IPS DF 4.7 (cell line): ENCODE measurements at regions not wholly inside any gene's neighbourhood (a gene's known extent, or its start where the extent isn't known, plus 50 kb on each side); places are given as distances from the start of the nearest gene placed in this dataset.
"Not testable (repeated sequence)": the region's sequence is repeated elsewhere in the genome, so short reads cannot be mapped to it uniquely, and the experiment has no call there.

Source experiments
- DNase-seq: peaks from one replicate; pipeline ENCODE4 v3.0.0-alpha.2; 2013; ENCODE audit warnings: low spot score; ENCODE audit errors: extremely low read depth

GRCh38 chr3:36187197-36187596 lies 193.1 kb upstream of the STAC start:
- DNase-seq, result not testable (repeated sequence)

DNA sequence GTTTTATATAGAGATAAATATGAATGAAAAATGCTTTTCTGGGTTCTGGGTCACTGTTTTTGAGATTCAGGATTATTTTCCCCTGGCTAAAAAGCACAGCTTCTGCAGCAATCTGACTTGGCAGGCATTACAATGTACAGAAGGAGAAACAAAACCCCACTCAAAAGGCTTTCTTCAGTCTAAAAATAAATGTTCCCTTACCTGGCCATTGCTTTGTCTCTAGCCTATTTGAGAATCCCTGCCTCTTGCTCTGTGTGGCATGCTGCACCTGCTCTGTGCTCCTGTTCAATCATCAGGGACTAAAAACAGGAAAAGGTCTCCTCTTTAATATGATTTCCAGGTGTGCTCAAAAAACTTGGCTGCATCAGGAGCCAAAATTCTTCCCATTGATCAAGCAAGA lies 187.4 kb upstream of the STAC start:
- DNase-seq, result no peak

GRCh38 chr3:36193448-36193847 lies 186.9 kb upstream of the STAC start:
- no peak for DNase-seq

GRCh38 chr3:36196058-36196457 lies 184.2 kb upstream of the STAC start:
- no peak for DNase-seq

DNA sequence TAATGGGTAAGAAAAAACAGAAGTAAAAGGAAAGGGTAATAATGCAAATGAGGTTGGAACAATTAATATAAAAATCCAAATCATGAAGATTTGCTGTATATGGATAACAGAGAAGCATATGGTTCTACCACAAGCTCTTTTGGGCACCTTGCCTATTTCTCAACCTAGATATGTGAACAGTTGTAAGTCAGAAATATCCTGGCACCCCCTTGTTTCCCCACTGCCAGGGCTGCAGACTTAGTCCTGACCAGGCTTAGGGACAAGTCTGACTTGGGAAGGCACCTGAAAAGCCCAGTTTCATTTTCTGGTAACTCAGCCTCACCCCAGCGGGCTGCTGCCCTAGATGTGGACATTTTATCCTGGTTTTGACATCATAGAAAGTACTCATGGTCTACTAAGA lies 183.2 kb upstream of the STAC start:
- no peak for DNase-seq

GRCh38 chr3:36201546-36201945 lies 178.8 kb upstream of the STAC start:
- DNase-seq, result no peak

DNA sequence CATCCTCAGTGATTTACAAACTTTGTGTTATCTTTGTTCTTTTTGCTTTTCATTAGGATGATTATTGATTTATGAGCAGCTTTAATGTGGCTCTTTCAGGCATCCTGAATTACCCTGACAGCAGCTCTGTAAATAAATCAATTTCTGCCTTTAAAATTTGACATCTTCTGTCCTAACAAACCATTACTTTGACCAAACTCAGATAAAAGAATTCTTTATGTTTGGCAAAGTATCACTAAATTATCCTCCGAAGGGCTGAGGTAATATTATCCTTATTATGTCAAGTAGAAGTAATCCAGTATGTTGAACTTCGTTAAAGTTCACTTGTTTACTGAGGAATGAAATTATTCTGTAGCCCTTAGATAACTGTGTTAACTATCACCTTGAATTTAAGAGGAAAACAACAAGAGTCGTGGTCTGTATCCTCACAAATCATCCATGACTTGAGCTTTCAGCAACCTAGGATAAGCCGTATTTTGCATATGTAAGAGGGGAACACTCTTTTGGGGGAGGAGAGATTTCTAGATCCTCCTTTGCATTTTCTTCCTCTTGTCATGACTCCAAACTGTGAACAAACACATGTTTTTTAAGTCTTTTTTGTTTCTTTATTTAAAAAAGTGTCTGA lies 173.2 kb upstream of the STAC start:
- no peak for DNase-seq

- DNase-seq, result no peak
These were observed 169.3 kb upstream of the STAC start for GRCh38 chr3:36210840-36211651.

DNA sequence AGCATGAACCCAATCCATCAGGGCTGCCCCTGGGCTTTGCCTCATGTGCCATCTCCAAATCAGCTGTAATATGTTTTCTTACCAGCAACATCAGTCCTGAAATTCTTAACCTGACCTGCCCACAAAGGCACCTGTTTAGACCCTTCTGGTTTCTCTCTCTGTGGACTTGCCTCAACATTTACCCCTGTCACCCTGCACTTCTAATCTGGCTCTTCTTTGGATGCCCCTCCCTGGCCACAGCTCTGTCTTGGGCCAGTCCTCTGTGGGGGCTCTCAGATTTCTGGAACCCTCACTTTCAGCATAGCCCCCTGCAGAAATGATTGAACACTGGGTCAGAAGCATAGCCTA lies 168.7 kb upstream of the STAC start:
- no peak for DNase-seq

DNA sequence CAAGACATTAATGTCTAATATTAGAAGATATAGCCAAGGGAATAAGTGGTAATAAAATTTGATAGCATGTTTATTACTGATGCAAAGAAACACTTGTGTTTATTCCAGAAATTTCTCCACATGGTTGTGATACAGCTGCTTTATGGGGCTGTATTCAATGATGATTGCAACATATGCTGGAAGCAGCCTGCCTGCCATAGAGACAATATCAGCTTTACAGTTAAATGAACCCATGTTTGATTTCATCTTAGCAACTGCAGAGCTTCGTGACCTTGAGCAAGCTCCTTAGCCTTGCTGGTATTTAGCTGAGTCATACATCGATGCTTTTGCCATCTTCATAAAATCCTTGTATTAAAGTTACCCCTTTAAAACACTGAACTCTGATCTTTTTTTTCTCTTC lies 168.1 kb upstream of the STAC start:
- DNase-seq, result no peak

GRCh38 chr3:36214460-36214859 lies 165.8 kb upstream of the STAC start:
- no peak for DNase-seq

DNA sequence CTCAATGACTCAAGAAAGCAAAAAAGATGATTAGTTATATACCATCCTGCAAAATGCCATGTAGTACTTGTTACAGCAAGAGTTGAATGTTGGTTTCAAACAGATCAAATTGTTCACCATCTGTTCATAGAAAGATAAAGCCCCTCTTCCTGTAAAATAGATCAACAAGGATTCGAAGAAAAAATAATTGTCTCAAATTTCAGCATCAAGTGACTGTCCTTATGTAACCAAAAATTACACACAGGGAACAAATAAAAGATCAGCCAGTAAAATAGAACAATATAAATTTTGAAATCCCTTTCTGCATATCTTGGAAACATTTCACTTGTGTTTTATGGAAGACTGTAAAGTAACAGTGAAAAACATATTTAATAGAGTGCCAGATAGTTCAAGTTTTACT lies 165.1 kb upstream of the STAC start:
- DNase-seq, result no peak

DNA sequence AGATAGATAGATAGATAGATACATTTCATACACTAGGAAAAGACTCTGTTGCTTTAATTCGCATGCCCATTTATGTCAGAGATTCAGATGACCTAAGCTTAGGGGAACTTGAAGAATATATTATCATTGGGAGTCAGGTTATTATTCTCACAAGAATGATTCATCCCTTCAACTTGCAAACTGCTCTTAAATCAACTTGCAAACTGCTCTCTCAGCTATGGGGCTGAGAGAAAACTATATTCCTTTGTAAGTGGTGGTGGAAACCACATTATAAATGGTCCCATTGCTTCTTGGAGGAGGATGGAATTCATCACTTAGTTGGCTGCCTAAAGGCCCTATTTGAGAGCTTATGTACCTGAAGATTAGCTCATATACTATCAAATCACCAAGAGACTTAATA lies 160.9 kb upstream of the STAC start:
- no peak for DNase-seq

- no peak for DNase-seq
These were observed 160.1 kb upstream of the STAC start for GRCh38 chr3:36220173-36220572.

DNA sequence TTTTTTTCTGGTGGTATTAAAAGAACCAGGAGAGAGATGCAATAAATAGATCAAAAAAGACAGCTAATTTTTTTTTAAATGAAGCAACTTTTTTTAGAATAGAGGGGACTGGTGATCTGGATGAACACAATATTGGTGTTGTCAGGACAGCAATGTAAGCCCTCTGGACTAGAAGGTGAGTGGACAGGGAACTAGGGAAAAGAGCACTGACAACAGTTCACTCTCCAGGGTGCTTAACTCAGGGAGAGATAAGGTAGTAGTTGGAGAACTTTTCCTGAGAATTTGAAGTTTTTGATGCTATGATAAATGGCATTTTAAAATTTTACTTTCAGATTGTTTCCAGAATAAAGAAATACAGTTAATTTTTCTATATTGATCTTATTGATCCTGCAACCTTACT lies 158.3 kb upstream of the STAC start:
- DNase-seq, result no peak

DNA sequence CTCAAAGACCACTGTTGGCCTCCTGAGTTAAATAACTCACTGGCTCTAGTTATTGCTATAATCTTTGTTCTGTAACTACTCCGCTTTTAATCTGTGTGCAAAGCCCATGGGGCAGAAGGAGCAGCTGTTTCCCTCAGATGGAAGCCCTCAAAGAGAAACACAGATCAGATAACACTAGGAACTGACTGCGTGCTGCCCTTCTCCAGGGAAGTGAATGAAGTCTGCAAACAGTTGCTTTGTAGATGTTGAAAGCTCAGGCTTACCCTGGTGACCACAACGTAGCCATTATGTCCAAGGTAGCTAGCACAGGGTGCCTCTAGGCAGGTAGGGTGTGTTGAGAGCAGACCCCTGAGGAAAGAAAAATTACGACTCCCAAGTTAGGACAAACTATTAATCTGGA lies 152.3 kb upstream of the STAC start:
- DNase-seq, result no peak

- no peak for DNase-seq
These were observed 150.8 kb upstream of the STAC start for GRCh38 chr3:36229496-36229895.

DNA sequence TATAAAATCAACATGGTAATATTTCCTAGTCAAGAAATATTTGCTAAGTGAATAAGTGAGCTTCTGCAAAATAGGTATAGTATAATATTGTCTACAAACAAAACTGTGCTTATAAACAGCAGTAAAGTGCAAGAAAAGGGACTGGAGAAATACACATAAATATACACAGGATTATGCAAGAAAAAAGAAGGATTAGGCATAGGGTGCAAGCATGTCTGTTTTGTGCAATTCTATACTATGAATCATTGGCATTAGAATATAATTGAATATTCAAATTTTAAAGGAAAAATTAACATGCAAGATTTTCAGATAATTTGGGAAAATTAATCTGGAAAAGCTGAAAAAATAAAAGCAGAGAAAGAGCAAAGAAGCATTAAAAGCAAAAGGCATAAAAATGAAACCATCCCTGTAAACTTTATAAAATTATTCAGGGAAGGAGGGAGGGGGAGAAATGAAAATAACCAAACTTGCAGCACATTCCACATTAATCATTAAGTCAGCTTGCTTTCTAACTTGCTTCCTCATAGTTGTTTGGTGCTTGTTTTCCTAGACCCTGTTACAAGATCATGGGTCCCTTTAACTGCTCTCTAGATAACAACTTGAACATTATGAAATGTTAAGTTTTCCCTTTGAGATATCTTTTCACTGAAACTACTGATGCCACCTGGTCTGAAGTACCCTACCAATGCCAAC lies 147.4 kb upstream of the STAC start:
- no peak for DNase-seq

GRCh38 chr3:36244728-36245127 lies 135.6 kb upstream of the STAC start:
- no peak for DNase-seq

DNA sequence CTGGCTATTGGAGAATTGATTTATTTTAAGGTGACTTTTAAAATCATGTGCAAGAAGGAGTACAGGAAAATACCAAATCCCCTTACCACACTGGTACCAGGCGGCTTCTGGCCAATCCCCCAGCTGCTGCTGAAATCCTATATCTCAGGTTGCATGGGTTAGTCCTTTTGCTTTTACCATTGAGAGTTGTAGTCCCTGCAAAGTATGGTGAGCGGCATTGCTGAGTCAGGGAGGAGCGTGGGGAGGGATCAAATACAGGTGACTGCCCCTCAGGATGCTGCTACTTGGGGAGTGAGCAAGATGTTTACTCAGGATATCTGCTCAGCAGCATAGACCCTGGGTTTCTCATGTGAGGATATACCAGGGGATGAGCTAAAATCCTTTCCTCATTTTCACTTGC lies 131.9 kb upstream of the STAC start:
- DNase-seq, result no peak

DNA sequence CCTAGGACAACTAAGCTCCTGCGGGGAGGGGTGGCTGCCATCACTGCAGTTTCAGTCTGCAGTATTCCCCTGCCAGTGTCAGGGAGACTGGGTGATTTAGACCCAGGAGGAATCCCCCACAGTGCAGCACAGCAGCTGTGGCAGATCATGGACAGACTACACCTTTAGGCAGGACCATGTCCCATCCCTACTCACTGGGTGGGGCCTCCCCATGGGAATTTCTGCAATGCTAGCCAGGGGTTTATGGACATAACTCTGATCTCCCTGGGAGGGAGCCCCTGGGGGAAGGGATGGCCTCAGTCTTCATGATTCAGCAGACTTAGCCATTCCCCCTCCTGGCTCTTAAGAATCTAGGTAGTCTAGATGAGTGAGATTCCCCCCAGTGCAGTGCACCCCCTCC lies 130.1 kb upstream of the STAC start:
- no peak for DNase-seq

DNA sequence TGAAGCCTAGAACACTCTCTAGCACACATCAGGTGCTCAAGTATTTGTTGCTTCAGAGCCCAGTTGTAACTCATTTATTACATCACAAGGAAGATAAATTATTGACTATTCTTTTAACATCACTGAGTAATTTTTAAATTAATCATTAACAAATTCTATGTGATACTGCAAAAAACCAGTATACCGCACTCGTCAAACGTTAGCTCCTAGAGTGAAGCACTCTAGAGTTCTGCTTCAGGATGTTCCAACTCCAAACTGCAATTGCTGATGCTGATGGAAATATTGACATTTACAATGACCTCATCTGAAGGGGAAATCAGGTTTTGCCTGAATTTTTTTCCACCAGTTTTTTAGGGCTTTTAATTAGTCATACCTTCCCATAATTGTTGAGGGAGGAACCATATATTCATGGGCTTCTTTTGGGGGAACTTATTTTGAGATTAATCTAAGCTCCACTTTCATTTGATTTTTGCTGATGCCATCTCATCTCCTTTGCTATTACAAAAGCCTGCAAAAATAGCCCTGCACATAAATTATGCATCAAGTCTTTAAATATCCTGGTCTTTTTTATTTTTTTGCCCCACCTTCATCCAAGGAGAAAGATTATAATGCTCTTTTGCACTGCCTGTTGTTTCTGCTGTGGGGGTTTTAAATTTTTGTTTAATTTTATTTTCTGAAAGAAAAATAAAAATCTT lies 123.0 kb upstream of the STAC start:
- DNase-seq, result no peak
